Adrenal gland (tissue), 5 donors: ENCODE measurements at regions not wholly inside any gene's neighbourhood (a gene's known extent, or its start where the extent isn't known, plus 50 kb on each side); places are given as distances from the start of the nearest gene placed in this dataset.
"Not testable (repeated sequence)": the region's sequence is repeated elsewhere in the genome, so short reads cannot be mapped to it uniquely, and the experiment has no call there.

Experiments used
- CTCF ChIP-seq, 6 experiments: fragments of 450-650 bp in 4 of 6; fragments of 200-600 bp in 2 of 6; sonication (generic) in 1 of 6; IDR thresholded peaks; 1 replicate in 5 of 6; 2 replicates in 1 of 6; pipeline versions ENCODE4 v1.5.1 to v1.8.0; 2016 to 2021; ENCODE audit warnings: antibody characterized with exemption in 6 of 6, mild to moderate bottlenecking in 2 of 6, moderate library complexity in 1 of 6
- POLR2A ChIP-seq, 2 donors: fragments of 450-650 bp; IDR thresholded peaks; one replicate each; pipeline ENCODE4 v1.6.1; 2017; ENCODE audit warnings: antibody characterized with exemption in 2 of 2, mild to moderate bottlenecking in 2 of 2, moderate library complexity in 1 of 2
- donor health status: DM: no; HTN: no; CAD: no.

GRCh38 chr4:49511881-49512491 lies 525.9 kb downstream of the CWH43 start:
- not testable (repeated sequence) for TF ChIP-seq CTCF, POLR2A (IDR thresholded peaks at IDR 0.05)
